GM23338 (cell line): ENCODE measurements at regions not wholly inside any gene's neighbourhood (a gene's known extent, or its start where the extent isn't known, plus 50 kb on each side); places are given as distances from the start of the nearest gene placed in this dataset.

Source experiments
- ATAC-seq: fragments of 200-7000 bp; cut with Tn5 transposase; 3 replicates; pipeline ENCODE4 v1.9.1; 2020
- DNase-seq: peaks from one replicate; pipeline ENCODE4 v3.0.0-alpha.2; 2015; ENCODE audit warnings: low spot score
- H2AFZ ChIP-seq: fragments of 200-600 bp; sonication (generic); 2 replicates; pipeline ENCODE4 v1.8.0; 2016; ENCODE audit warnings: antibody characterized with exemption, mild to moderate bottlenecking, moderate library complexity
- H3F3A ChIP-seq: fragments of 200-600 bp; sonication (generic); replicated peaks from 2 replicates; pipeline ENCODE4 v1.8.0; 2017; ENCODE audit warnings: antibody characterized with exemption, mixed run types, low read depth
- H3K27ac ChIP-seq: fragments of 200-600 bp; sonication (generic); 2 replicates; pipeline ENCODE4 v1.6.1; 2016; ENCODE audit warnings: low read depth
- H3K27me3 ChIP-seq: fragments of 200-600 bp; sonication (generic); 2 replicates; pipeline ENCODE4 v1.8.0; 2016; ENCODE audit warnings: mild to moderate bottlenecking, mixed run types, moderate library complexity; ENCODE audit not compliant: insufficient read depth
- H3K36me3 ChIP-seq: fragments of 200-600 bp; sonication (generic); 2 replicates; pipeline ENCODE4 v1.8.0; 2016; ENCODE audit warnings: mild to moderate bottlenecking; ENCODE audit not compliant: insufficient read depth
- H3K4me1 ChIP-seq: fragments of 200-600 bp; sonication (generic); 2 replicates; pipeline ENCODE4 v1.8.0; 2016; ENCODE audit warnings: mild to moderate bottlenecking, moderate library complexity; ENCODE audit not compliant: insufficient read depth
- H3K4me2 ChIP-seq: fragments of 200-600 bp; sonication (generic); 2 replicates; pipeline ENCODE4 v1.7.1; 2017; ENCODE audit warnings: mixed run types
- H3K4me3 ChIP-seq: fragments of 200-600 bp; sonication (generic); 2 replicates; pipeline ENCODE4 v1.6.1; 2016; ENCODE audit warnings: mixed run types
- H3K79me2 ChIP-seq: fragments of 200-600 bp; sonication (generic); replicated peaks from 2 replicates; pipeline ENCODE4 v1.8.0; 2017; ENCODE audit warnings: mild to moderate bottlenecking; ENCODE audit not compliant: insufficient read depth
- H3K9me2 ChIP-seq: fragments of 200-600 bp; sonication (generic); 2 replicates; pipeline ENCODE4 v1.8.0; 2017; ENCODE audit not compliant: insufficient read depth
- H4K20me1 ChIP-seq: fragments of 200-600 bp; sonication (generic); replicated peaks from 2 replicates; pipeline ENCODE4 v1.8.0; 2017; ENCODE audit warnings: mild to moderate bottlenecking; ENCODE audit not compliant: insufficient read depth
- H3K27ac Mint-ChIP-seq: 2 replicates; pipeline ENCODE4 v1.8.0; 2020; ENCODE audit warnings: inconsistent platforms, mild to moderate bottlenecking, moderate library complexity, mixed read lengths
- H3K27me3 Mint-ChIP-seq: 3 replicates; pipeline ENCODE4 v1.8.0; 2022; ENCODE audit warnings: low read depth, mild to moderate bottlenecking, moderate library complexity, mixed read lengths, inconsistent platforms; ENCODE audit not compliant: insufficient read depth, poor library complexity
- H3K36me3 Mint-ChIP-seq: 3 replicates; pipeline ENCODE4 v1.8.0; 2021; ENCODE audit warnings: low read depth, mild to moderate bottlenecking, inconsistent platforms, moderate library complexity, mixed read lengths
- H3K4me1 Mint-ChIP-seq: 3 replicates; pipeline ENCODE4 v1.8.0; 2020; ENCODE audit warnings: mild to moderate bottlenecking, inconsistent platforms, mixed read lengths
- H3K4me3 Mint-ChIP-seq: 3 replicates; pipeline ENCODE4 v1.8.0; 2021; ENCODE audit warnings: moderate library complexity, mild to moderate bottlenecking, inconsistent platforms, mixed read lengths
- H3K9me3 Mint-ChIP-seq: 3 replicates; pipeline ENCODE4 v1.8.0; 2020; ENCODE audit warnings: moderate library complexity, mild to moderate bottlenecking, inconsistent platforms, mixed read lengths
- CREB1 ChIP-seq: fragments of 250-450 bp; sonication (Bioruptor Pico); IDR thresholded peaks from 2 replicates; pipeline ENCODE4 v1.5.0; 2020; ENCODE audit warnings: low read depth, mild to moderate bottlenecking, moderate library complexity
- CTCF ChIP-seq, 2 experiments: fragments of 200-600 bp in 1 of 2; sonication (generic) in 1 of 2; conservative IDR thresholded peaks; 2 replicates each; pipeline versions ENCODE4 v1.5.1 to v1.6.1; 2016 to 2017; ENCODE audit warnings: antibody characterized with exemption in 2 of 2, low read depth in 2 of 2, mild to moderate bottlenecking in 2 of 2, moderate library complexity in 1 of 2
- ETS1 ChIP-seq: IDR thresholded peaks from 2 replicates; pipeline ENCODE4 v1.6.1; 2016; ENCODE audit warnings: antibody characterized with exemption
- EZH2 ChIP-seq: fragments of 200-600 bp; sonication (generic); IDR thresholded peaks from one replicate; pipeline ENCODE4 v1.8.0; 2017; ENCODE audit warnings: antibody characterized with exemption, mild to moderate bottlenecking, low read depth; ENCODE audit not compliant: unreplicated experiment
- EZH2phosphoT487 ChIP-seq: fragments of 200-600 bp; sonication (generic); IDR thresholded peaks from one replicate; pipeline ENCODE4 v1.8.1; 2018; ENCODE audit warnings: antibody characterized with exemption; ENCODE audit not compliant: unreplicated experiment
- JUNB ChIP-seq: IDR thresholded peaks from one replicate; pipeline ENCODE4 v1.6.1; 2016; ENCODE audit warnings: antibody characterized with exemption; ENCODE audit not compliant: unreplicated experiment
- NANOG ChIP-seq: IDR thresholded peaks from 2 replicates; pipeline ENCODE4 v1.6.1; 2016; ENCODE audit warnings: antibody characterized with exemption, borderline replicate concordance
- POLR2AphosphoS5 ChIP-seq: IDR thresholded peaks from 2 replicates; pipeline ENCODE4 v1.6.1; 2016; ENCODE audit warnings: antibody characterized with exemption, low read depth
- REST ChIP-seq: IDR thresholded peaks from one replicate; pipeline ENCODE4 v1.6.1; 2018; ENCODE audit warnings: antibody characterized with exemption; ENCODE audit not compliant: unreplicated experiment
- STAT1 ChIP-seq: IDR thresholded peaks from one replicate; pipeline ENCODE4 v1.6.1; 2016; ENCODE audit warnings: antibody characterized with exemption; ENCODE audit not compliant: unreplicated experiment
- ZNF114 ChIP-seq: fragments of 250-450 bp; sonication (Bioruptor Pico); IDR thresholded peaks from 2 replicates; pipeline ENCODE4 v1.5.0; 2020; ENCODE audit warnings: mild to moderate bottlenecking, moderate library complexity
- ZNF331 ChIP-seq: fragments of 250-450 bp; sonication (Bioruptor Pico); IDR thresholded peaks from 2 replicates; pipeline ENCODE4 v1.5.0; 2020; ENCODE audit warnings: low read depth, mild to moderate bottlenecking, moderate library complexity
- ZNF462 ChIP-seq: fragments of 250-450 bp; sonication (Bioruptor Pico); IDR thresholded peaks from 2 replicates; pipeline ENCODE4 v1.5.0; 2020; ENCODE audit warnings: mild to moderate bottlenecking, moderate library complexity

GRCh38 chr14:28823245-28823644 lies 56.7 kb downstream of the FOXG1 start:
- no peaks in the 10 kb centered on the region for H4K20me1 ChIP-seq
- Mint-ChIP-seq H3K4me3 (no peak overlapping the region), H3K27me3 (no peaks in the 10 kb centered on the region), H3K36me3 (peaks cover 9% of the 10 kb centered on the region; the same call in 2 of the 3 replicates), H3K9me3 (peaks cover 9% of the 10 kb centered on the region), H3K27ac (no peak overlapping the region), H3K4me1 (no peaks in the 10 kb centered on the region)
- DNase-seq (no peak), ATAC-seq (no peak)
- H3F3A ChIP-seq, result no peaks in the 10 kb centered on the region
- no peaks in the 10 kb centered on the region for H3K4me1 ChIP-seq
- no peaks in the 10 kb centered on the region for H3K36me3 ChIP-seq
- H3K4me2 ChIP-seq, result no peak overlapping the region
- no peak overlapping the region for H3K4me3 ChIP-seq
- TF ChIP-seq POLR2AphosphoS5, result no peak
- TF ChIP-seq CTCF (conservative IDR thresholded peaks at IDR 0.05; ENCODE audit: low read depth in 2 of 2), result no peak
- TF ChIP-seq CREB1 (CRISPR knock-in tag), result no peak
- TF ChIP-seq ZNF462 (CRISPR knock-in tag), result no peak
- TF ChIP-seq NANOG, result no peak
- no peak for TF ChIP-seq REST
- no peak for TF ChIP-seq ZNF331 (CRISPR knock-in tag)
- TF ChIP-seq EZH2phosphoT487, result no peak
- TF ChIP-seq ETS1, result no peak
- no peak for TF ChIP-seq ZNF114 (CRISPR knock-in tag)
- no peak for TF ChIP-seq EZH2
- no peak for TF ChIP-seq STAT1
- TF ChIP-seq JUNB, result no peak
- H3K9me2 ChIP-seq, result no peaks in the 10 kb centered on the region
- no peak overlapping the region for H3K27ac ChIP-seq
- H3K27me3 ChIP-seq, result no peaks in the 10 kb centered on the region
- no peaks in the 10 kb centered on the region for H3K79me2 ChIP-seq
- no peak overlapping the region for H2AFZ ChIP-seq
